ENCODE measurements at regions not wholly inside any gene's neighbourhood (a gene's known extent, or its start where the extent isn't known, plus 50 kb on each side); places are given as distances from the start of the nearest gene placed in this dataset.
"Not testable (repeated sequence)": the region's sequence is repeated elsewhere in the genome, so short reads cannot be mapped to it uniquely, and the experiment has no call there.

- no TSS peak for BruUV-seq (replicated peaks)
- H3K4me1 ChIP-seq, result no peaks in the 10 kb centered on the region
- Mint-ChIP-seq H3K27me3 (ENCODE audit: insufficient read depth, unreplicated experiment) (no peaks in the 10 kb centered on the region), H3K4me3 (ENCODE audit: unreplicated experiment) (no peak overlapping the region), H3K9me3 (ENCODE audit: unreplicated experiment) (peaks cover 24% of the 10 kb centered on the region), H3K4me1 (ENCODE audit: low read depth, unreplicated experiment) (no peaks in the 10 kb centered on the region), H3K27ac (ENCODE audit: unreplicated experiment) (no peak overlapping the region), H3K36me3 (ENCODE audit: insufficient read depth, unreplicated experiment) (no peaks in the 10 kb centered on the region)
- intact Hi-C loops (cut with micrococcal nuclease; ENCODE audit: unreplicated experiment), result no loop called here
- H3K9me3 ChIP-seq, result no peaks in the 10 kb centered on the region; the same call in 1 of the 2 replicates
- TF ChIP-seq, protein P1, sequence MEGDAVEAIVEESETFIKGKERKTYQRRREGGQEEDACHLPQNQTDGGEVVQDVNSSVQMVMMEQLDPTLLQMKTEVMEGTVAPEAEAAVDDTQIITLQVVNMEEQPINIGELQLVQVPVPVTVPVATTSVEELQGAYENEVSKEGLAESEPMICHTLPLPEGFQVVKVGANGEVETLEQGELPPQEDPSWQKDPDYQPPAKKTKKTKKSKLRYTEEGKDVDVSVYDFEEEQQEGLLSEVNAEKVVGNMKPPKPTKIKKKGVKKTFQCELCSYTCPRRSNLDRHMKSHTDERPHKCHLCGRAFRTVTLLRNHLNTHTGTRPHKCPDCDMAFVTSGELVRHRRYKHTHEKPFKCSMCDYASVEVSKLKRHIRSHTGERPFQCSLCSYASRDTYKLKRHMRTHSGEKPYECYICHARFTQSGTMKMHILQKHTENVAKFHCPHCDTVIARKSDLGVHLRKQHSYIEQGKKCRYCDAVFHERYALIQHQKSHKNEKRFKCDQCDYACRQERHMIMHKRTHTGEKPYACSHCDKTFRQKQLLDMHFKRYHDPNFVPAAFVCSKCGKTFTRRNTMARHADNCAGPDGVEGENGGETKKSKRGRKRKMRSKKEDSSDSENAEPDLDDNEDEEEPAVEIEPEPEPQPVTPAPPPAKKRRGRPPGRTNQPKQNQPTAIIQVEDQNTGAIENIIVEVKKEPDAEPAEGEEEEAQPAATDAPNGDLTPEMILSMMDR (IDR thresholded peaks at IDR 0.05; ENCODE audit: insufficient read depth in 1 of 2, low read depth in 1 of 2, low read length in 1 of 2, severe bottlenecking in 1 of 2, unreplicated experiment in 1 of 2), result no peak
- CTCF ChIA-PET, result no interaction called here
- DNase-seq, result no peak
- no peak overlapping the region for H3K4me3 ChIP-seq (ENCODE audit: low read depth, low read length)
- H3K36me3 ChIP-seq (ENCODE audit: control insufficient read depth, insufficient read depth, low read length), result no peaks in the 10 kb centered on the region
- H3K27me3 ChIP-seq (replicated peaks; ENCODE audit: control insufficient read depth, insufficient read depth, low read length), result no peaks in the 10 kb centered on the region
- POLR2A ChIA-PET, result no interaction called here
Measured at GRCh38 chr10:76621886-76622620, 1015.6 kb downstream of the KCNMA1 start.

DNA sequence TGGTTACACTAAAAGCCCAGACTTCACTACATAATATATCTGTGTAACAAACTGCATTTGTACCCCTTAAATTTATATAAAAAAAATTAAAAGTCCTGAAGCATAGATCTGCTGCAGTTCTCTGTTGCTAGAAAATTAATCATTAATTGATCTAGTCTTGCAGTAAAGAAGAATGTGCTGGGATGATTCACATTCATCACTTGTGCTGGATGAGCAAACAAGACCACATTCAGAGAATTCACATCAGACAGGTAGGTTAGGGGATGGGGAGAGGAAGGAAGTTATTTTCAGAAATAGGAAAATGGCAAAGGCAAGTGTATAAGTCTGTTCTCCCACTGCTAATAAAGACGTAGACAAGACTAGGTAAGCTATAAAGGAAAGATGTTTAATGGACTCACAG is 1019.0 kb downstream of the KCNMA1 start:
- TF ChIP-seq, protein P1 (IDR thresholded peaks at IDR 0.05; ENCODE audit: insufficient read depth in 1 of 2, low read depth in 1 of 2, low read length in 1 of 2, severe bottlenecking in 1 of 2, unreplicated experiment in 1 of 2), result no peak
- H3K36me3 ChIP-seq (ENCODE audit: control insufficient read depth, insufficient read depth, low read length), result no peaks in the 10 kb centered on the region
- no peaks in the 10 kb centered on the region for H3K36me3 Mint-ChIP-seq (ENCODE audit: insufficient read depth, unreplicated experiment)
- peaks cover 32% of the 10 kb centered on the region for H3K9me3 Mint-ChIP-seq (ENCODE audit: unreplicated experiment)
- ChIA-PET POLR2A (no interaction called here), CTCF (no interaction called here)
- H3K27ac Mint-ChIP-seq (ENCODE audit: unreplicated experiment), result no peak overlapping the region
- no peak for DNase-seq
- H3K4me3 Mint-ChIP-seq (ENCODE audit: unreplicated experiment), result no peak overlapping the region
- H3K4me3 ChIP-seq (ENCODE audit: low read depth, low read length), result no peak overlapping the region
- H3K9me3 ChIP-seq, result no peaks in the 10 kb centered on the region; the same call in 1 of the 2 replicates
- no TSS peak for BruUV-seq (replicated peaks)
- H3K4me1 Mint-ChIP-seq (ENCODE audit: low read depth, unreplicated experiment), result no peaks in the 10 kb centered on the region
- H3K27me3 Mint-ChIP-seq (ENCODE audit: insufficient read depth, unreplicated experiment), result no peaks in the 10 kb centered on the region
- intact Hi-C loops (cut with micrococcal nuclease; ENCODE audit: unreplicated experiment), result no loop called here
- H3K4me1 ChIP-seq, result no peaks in the 10 kb centered on the region
- H3K27me3 ChIP-seq (replicated peaks; ENCODE audit: control insufficient read depth, insufficient read depth, low read length), result no peaks in the 10 kb centered on the region

DNA sequence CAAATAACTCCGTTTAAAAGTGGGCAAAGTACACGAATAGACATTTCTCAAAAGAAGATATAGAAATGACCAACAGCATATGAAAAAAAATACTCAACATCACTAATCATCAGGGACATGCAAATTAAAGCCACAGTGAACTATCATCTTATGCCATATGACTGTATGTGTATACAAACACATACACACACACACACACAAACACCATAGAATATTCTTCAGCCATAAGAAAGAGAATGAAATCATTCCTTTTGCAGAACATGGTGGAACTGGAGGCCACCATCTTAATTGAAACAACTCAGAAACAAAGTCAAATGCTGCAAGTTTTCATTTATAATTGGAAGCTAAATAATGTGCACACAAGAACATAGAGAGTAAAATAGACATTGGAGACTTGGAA is 1019.4 kb downstream of the KCNMA1 start:
- Histone ChIP-seq H3K36me3 (ENCODE audit: control insufficient read depth, insufficient read depth, low read length) (no peaks in the 10 kb centered on the region), H3K4me3 (ENCODE audit: low read depth, low read length) (no peak overlapping the region), H3K9me3 (no peaks in the 10 kb centered on the region; the same call in 1 of the 2 replicates), H3K27me3 (replicated peaks; ENCODE audit: control insufficient read depth, insufficient read depth, low read length) (no peaks in the 10 kb centered on the region), H3K4me1 (no peaks in the 10 kb centered on the region)
- BruUV-seq (replicated peaks), result no TSS peak
- POLR2A ChIA-PET, result no interaction called here
- Mint-ChIP-seq H3K27ac (ENCODE audit: unreplicated experiment) (no peak overlapping the region), H3K9me3 (ENCODE audit: unreplicated experiment) (peaks cover 32% of the 10 kb centered on the region), H3K36me3 (ENCODE audit: insufficient read depth, unreplicated experiment) (no peaks in the 10 kb centered on the region), H3K4me1 (ENCODE audit: low read depth, unreplicated experiment) (no peaks in the 10 kb centered on the region), H3K4me3 (ENCODE audit: unreplicated experiment) (no peak overlapping the region), H3K27me3 (ENCODE audit: insufficient read depth, unreplicated experiment) (no peaks in the 10 kb centered on the region)
- no peak for DNase-seq
- CTCF ChIA-PET, result no interaction called here
- intact Hi-C loops (cut with micrococcal nuclease; ENCODE audit: unreplicated experiment), result no loop called here
- TF ChIP-seq, protein P1 (IDR thresholded peaks at IDR 0.05; ENCODE audit: insufficient read depth in 1 of 2, low read depth in 1 of 2, low read length in 1 of 2, severe bottlenecking in 1 of 2, unreplicated experiment in 1 of 2), result no peak

DNA sequence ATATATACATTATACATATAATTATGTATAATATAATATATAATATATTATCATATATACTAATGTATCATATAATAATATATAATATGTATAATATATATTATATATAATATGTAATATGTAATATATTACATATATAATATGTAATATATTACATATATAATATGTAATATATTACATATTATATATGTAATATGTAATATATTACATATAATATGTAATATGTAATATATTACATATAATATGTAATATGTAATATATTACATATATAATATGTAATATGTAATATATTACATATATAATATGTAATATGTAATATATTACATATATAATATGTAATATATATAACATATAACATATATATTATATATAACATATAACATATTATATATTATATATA is 1020.9 kb downstream of the KCNMA1 start:
- H3K4me1 ChIP-seq; intact Hi-C loops (cut with micrococcal nuclease; ENCODE audit: unreplicated experiment); H3K27me3 Mint-ChIP-seq (ENCODE audit: insufficient read depth, unreplicated experiment); BruUV-seq (replicated peaks); H3K4me3 ChIP-seq (ENCODE audit: low read depth, low read length); CTCF ChIA-PET; H3K27me3 ChIP-seq (replicated peaks; ENCODE audit: control insufficient read depth, insufficient read depth, low read length); H3K27ac Mint-ChIP-seq (ENCODE audit: unreplicated experiment); H3K36me3 ChIP-seq (ENCODE audit: control insufficient read depth, insufficient read depth, low read length); H3K36me3 Mint-ChIP-seq (ENCODE audit: insufficient read depth, unreplicated experiment); H3K4me1 Mint-ChIP-seq (ENCODE audit: low read depth, unreplicated experiment); H3K4me3 Mint-ChIP-seq (ENCODE audit: unreplicated experiment); H3K9me3 ChIP-seq; DNase-seq; POLR2A ChIA-PET: not testable (repeated sequence)
- H3K9me3 Mint-ChIP-seq (ENCODE audit: unreplicated experiment), result peaks cover 32% of the 10 kb centered on the region

Data from Caco-2 (cell line).